DOHH2 (cell line): ENCODE measurements at regions not wholly inside any gene's neighbourhood (a gene's known extent, or its start where the extent isn't known, plus 50 kb on each side); places are given as distances from the start of the nearest gene placed in this dataset.

Source experiments
- H3F3A ChIP-seq: fragments of 200-600 bp; sonication (generic), shearing (Covaris generic); 2 replicates; pipeline ENCODE4 v1.6.0; 2016; ENCODE audit warnings: antibody characterized with exemption, mild to moderate bottlenecking; ENCODE audit not compliant: control insufficient read depth, insufficient read depth
- H3K27ac ChIP-seq: fragments of 200-600 bp; sonication (generic); 2 replicates; pipeline ENCODE4 v1.5.1; 2014; ENCODE audit warnings: low read depth, mild to moderate bottlenecking, low read length, moderate library complexity
- H3K27me3 ChIP-seq: fragments of 200-600 bp; sonication (generic); 2 replicates; pipeline ENCODE4 v1.6.1; 2014; ENCODE audit warnings: mild to moderate bottlenecking, low read length, mixed read lengths; ENCODE audit not compliant: control insufficient read depth
- H3K36me3 ChIP-seq: fragments of 200-600 bp; sonication (generic); 2 replicates; pipeline ENCODE4 v1.6.1; 2014; ENCODE audit warnings: mild to moderate bottlenecking, low read length, moderate library complexity, mixed read lengths; ENCODE audit not compliant: control insufficient read depth
- H3K4me1 ChIP-seq: fragments of 200-600 bp; sonication (generic); 2 replicates; pipeline ENCODE4 v1.6.1; 2014; ENCODE audit warnings: mild to moderate bottlenecking, low read length, mixed read lengths; ENCODE audit not compliant: control insufficient read depth
- H3K4me2 ChIP-seq: fragments of 200-600 bp; sonication (generic); 2 replicates; pipeline ENCODE4 v1.6.0; 2014; ENCODE audit warnings: mild to moderate bottlenecking, low read length, moderate library complexity
- H3K4me3 ChIP-seq: fragments of 200-600 bp; sonication (generic); 2 replicates; pipeline ENCODE4 v1.5.1; 2014; ENCODE audit warnings: mild to moderate bottlenecking, low read length, mixed read lengths
- H3K79me2 ChIP-seq: fragments of 200-600 bp; sonication (generic); 2 replicates; pipeline ENCODE4 v1.6.1; 2014; ENCODE audit warnings: mild to moderate bottlenecking, low read length, mixed read lengths; ENCODE audit not compliant: control insufficient read depth
- H3K9me2 ChIP-seq: fragments of 200-600 bp; sonication (generic); replicated peaks from 2 replicates; pipeline ENCODE4 v1.6.1; 2014; ENCODE audit warnings: mild to moderate bottlenecking, low read length, mixed read lengths; ENCODE audit not compliant: control insufficient read depth
- H3K9me3 ChIP-seq: fragments of 200-600 bp; sonication (generic); 2 replicates; pipeline ENCODE4 v1.6.1; 2014; ENCODE audit warnings: antibody characterized with exemption, low read length, mixed read lengths; ENCODE audit not compliant: control insufficient read depth, insufficient read depth
- H4K20me1 ChIP-seq: fragments of 200-600 bp; sonication (generic); 2 replicates; pipeline ENCODE4 v1.6.0; 2014; ENCODE audit warnings: low read depth, mild to moderate bottlenecking, antibody characterized with exemption, low read length, moderate library complexity; ENCODE audit not compliant: control insufficient read depth, insufficient read depth
- EZH2phosphoT487 ChIP-seq: fragments of 200-600 bp; sonication (generic); IDR thresholded peaks from 2 replicates; pipeline ENCODE4 v1.6.1; 2017; ENCODE audit warnings: borderline replicate concordance, mild to moderate bottlenecking, antibody characterized with exemption, low read length, moderate library complexity, mixed read lengths
- TF ChIP-seq, protein P1 (sequence below): fragments of 200-600 bp; sonication (generic); IDR thresholded peaks from one replicate; pipeline ENCODE4 v1.5.1; 2014; ENCODE audit warnings: antibody characterized with exemption, mild to moderate bottlenecking, low read depth, low read length; ENCODE audit not compliant: poor library complexity, severe bottlenecking

DNA sequence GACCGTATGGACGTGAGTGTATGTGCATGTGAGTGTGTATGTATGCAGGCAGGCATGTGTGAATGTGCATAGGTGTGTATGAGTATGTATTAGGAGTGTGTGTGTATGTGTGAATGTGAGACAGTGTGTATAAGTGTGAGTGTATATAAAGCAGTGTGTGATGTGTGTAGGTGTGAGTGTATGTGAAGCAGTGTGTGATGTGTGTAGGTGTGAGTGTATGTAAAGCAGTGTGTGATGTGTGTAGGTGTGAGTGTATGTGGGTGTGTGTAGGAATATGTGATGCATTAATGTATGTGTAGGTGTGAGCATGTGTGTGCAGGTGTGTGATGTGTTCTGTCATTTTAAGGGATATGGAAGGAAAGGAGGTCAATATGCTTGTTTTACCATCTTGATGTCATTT, 215.5 kb downstream of the GADD45G start:
- no peak for TF ChIP-seq EZH2phosphoT487
- TF ChIP-seq, protein P1, sequence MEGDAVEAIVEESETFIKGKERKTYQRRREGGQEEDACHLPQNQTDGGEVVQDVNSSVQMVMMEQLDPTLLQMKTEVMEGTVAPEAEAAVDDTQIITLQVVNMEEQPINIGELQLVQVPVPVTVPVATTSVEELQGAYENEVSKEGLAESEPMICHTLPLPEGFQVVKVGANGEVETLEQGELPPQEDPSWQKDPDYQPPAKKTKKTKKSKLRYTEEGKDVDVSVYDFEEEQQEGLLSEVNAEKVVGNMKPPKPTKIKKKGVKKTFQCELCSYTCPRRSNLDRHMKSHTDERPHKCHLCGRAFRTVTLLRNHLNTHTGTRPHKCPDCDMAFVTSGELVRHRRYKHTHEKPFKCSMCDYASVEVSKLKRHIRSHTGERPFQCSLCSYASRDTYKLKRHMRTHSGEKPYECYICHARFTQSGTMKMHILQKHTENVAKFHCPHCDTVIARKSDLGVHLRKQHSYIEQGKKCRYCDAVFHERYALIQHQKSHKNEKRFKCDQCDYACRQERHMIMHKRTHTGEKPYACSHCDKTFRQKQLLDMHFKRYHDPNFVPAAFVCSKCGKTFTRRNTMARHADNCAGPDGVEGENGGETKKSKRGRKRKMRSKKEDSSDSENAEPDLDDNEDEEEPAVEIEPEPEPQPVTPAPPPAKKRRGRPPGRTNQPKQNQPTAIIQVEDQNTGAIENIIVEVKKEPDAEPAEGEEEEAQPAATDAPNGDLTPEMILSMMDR, result no peak
- Histone ChIP-seq H3K4me2 (no peak overlapping the region), H3K36me3 (no peaks in the 10 kb centered on the region), H3K27ac (no peak overlapping the region), H3K4me3 (no peak overlapping the region), H4K20me1 (no peaks in the 10 kb centered on the region), H3K9me2 (no peaks in the 10 kb centered on the region), H3K27me3 (peaks cover 15% of the 10 kb centered on the region), H3K9me3 (no peaks in the 10 kb centered on the region), H3F3A (no peaks in the 10 kb centered on the region), H3K79me2 (no peaks in the 10 kb centered on the region), H3K4me1 (no peaks in the 10 kb centered on the region)

DNA sequence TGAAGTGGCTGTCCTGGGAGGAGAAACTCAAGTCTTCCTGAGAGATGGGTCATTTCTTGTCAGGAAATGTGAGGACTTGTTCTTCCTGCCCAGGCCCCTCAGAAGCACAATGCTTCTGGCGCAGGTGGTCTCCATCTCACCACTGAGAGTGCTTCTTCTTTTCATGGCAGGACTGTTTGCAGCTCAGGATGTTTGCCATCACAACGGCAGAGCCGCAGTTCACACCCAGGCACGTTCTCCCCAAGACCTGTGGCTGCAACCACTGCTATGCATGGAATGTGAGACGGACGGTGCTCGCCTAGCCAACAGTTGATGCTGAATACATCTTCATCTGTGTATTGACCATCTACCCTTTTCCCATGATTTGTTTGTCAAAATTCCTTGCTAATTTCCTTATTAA, 216.3 kb downstream of the GADD45G start:
- no peak overlapping the region for H3K4me2 ChIP-seq
- no peaks in the 10 kb centered on the region for H3F3A ChIP-seq
- no peaks in the 10 kb centered on the region for H3K36me3 ChIP-seq
- no peaks in the 10 kb centered on the region for H3K4me1 ChIP-seq
- H3K4me3 ChIP-seq, result no peak overlapping the region
- H3K9me2 ChIP-seq, result no peaks in the 10 kb centered on the region
- H3K9me3 ChIP-seq, result no peaks in the 10 kb centered on the region
- no peak for TF ChIP-seq EZH2phosphoT487
- TF ChIP-seq, protein P1, result no peak
- H3K79me2 ChIP-seq, result no peaks in the 10 kb centered on the region
- no peaks in the 10 kb centered on the region for H4K20me1 ChIP-seq
- H3K27ac ChIP-seq, result no peak overlapping the region
- H3K27me3 ChIP-seq, result peaks cover 8% of the 10 kb centered on the region

DNA sequence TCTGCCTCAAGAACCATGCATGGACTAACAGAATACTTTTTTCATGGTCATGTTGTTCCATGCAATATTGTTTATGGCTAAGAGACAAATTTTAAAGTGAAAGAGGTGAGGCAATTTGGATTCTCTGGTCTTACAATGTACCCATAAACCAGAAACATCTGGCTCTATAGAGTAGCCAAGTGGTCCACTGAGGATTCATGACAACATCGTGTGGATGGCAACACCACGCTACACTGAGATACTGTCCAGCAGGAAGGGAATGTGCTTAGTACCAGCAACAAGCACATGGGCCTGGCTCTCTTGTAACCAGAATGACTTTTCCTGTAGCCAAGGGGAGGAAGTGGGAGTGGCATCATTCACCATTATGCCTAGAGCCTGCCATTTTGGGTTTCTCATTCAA, 218.2 kb downstream of the GADD45G start:
- no peaks in the 10 kb centered on the region for H3K9me3 ChIP-seq
- H3K79me2 ChIP-seq, result no peaks in the 10 kb centered on the region
- H3K27ac ChIP-seq, result no peak overlapping the region
- no peak overlapping the region for H3K4me2 ChIP-seq
- no peaks in the 10 kb centered on the region for H4K20me1 ChIP-seq
- H3K36me3 ChIP-seq, result no peaks in the 10 kb centered on the region
- no peaks in the 10 kb centered on the region for H3F3A ChIP-seq
- H3K9me2 ChIP-seq, result no peaks in the 10 kb centered on the region
- peaks cover 5% of the 10 kb centered on the region for H3K27me3 ChIP-seq
- no peak for TF ChIP-seq EZH2phosphoT487
- TF ChIP-seq, protein P1, result no peak
- no peaks in the 10 kb centered on the region for H3K4me1 ChIP-seq
- no peak overlapping the region for H3K4me3 ChIP-seq

DNA sequence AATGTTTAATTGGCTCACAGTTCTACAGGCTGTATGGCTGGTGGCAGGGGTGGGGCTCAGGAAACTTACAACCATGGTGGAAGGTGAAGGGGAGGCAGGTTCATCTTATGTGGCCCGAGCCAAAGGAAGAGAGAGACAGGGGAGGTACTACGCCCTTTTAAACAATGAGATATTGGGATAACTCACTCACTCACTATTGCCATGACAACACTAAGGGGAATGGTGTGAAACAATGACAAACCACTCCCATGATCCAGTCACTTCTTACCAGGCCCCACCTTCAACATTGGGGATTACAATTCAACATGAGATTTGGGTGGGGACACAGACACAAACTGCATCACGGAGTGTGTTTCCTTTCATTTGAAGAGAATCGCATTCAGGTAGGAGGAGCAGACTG, 220.9 kb downstream of the GADD45G start:
- no peak overlapping the region for H3K4me2 ChIP-seq
- H3K27me3 ChIP-seq, result peaks cover 21% of the 10 kb centered on the region
- H3K36me3 ChIP-seq, result no peaks in the 10 kb centered on the region
- no peaks in the 10 kb centered on the region for H3K4me1 ChIP-seq
- H3K79me2 ChIP-seq, result no peaks in the 10 kb centered on the region
- no peak overlapping the region for H3K27ac ChIP-seq
- H4K20me1 ChIP-seq, result no peaks in the 10 kb centered on the region
- TF ChIP-seq, protein P1, result no peak
- TF ChIP-seq EZH2phosphoT487, result no peak
- no peaks in the 10 kb centered on the region for H3F3A ChIP-seq
- H3K9me3 ChIP-seq, result no peaks in the 10 kb centered on the region
- H3K9me2 ChIP-seq, result no peaks in the 10 kb centered on the region
- no peak overlapping the region for H3K4me3 ChIP-seq
